Uterus (tissue), 3 donors: ENCODE measurements at regions not wholly inside any gene's neighbourhood (a gene's known extent, or its start where the extent isn't known, plus 50 kb on each side); places are given as distances from the start of the nearest gene placed in this dataset.

Source experiments
- DNase-seq, 2 donors: peaks; one replicate each; pipeline ENCODE4 v3.0.0-alpha.2; 2019 to 2020
- H3K27ac ChIP-seq, 2 donors: fragments of 200-600 bp; sonication (generic); 1 replicate in 1 of 2; 2 replicates in 1 of 2; pipeline ENCODE4 v1.5.1; 2016 to 2018
- H3K27me3 ChIP-seq, 2 donors: fragments of 200-600 bp; sonication (generic); one replicate each; pipeline ENCODE4 v1.5.1; 2018 to 2019; ENCODE audit warnings: control low read depth in 1 of 2
- H3K36me3 ChIP-seq, 2 donors: fragments of 200-600 bp; sonication (generic); one replicate each; pipeline ENCODE4 v1.5.1; 2019; ENCODE audit warnings: control low read depth in 1 of 2
- H3K4me1 ChIP-seq, 2 donors: fragments of 200-600 bp; sonication (generic); one replicate each; pipeline ENCODE4 v1.5.1; 2018 to 2019; ENCODE audit warnings: control low read depth in 1 of 2
- H3K4me3 ChIP-seq, 2 donors: fragments of 200-600 bp; sonication (generic); 1 replicate in 1 of 2; 2 replicates in 1 of 2; pipeline ENCODE4 v1.5.1; 2018 to 2019; ENCODE audit warnings: mild to moderate bottlenecking in 1 of 2
- H3K9me3 ChIP-seq, 2 donors: fragments of 200-600 bp; sonication (generic); one replicate each; pipeline ENCODE4 v1.5.1; 2019; ENCODE audit warnings: control low read depth in 1 of 2
- POLR2A ChIP-seq, 2 donors: fragments of 450-650 bp; IDR thresholded peaks; one replicate each; pipeline ENCODE4 v1.6.1; 2016; ENCODE audit warnings: antibody characterized with exemption in 2 of 2, mild to moderate bottlenecking in 1 of 2, moderate library complexity in 1 of 2
- intact Hi-C: fragments of 100-400 bp; cut with DNase I; formaldehyde crosslinking; loops from one replicate; pipeline ENCODE4 v1.15.1; 2023; ENCODE audit warnings: low total_unique reads
- TF ChIP-seq, protein P1 (sequence below), 4 experiments: fragments of 200-600 bp in 2 of 4; fragments of 450-650 bp in 2 of 4; sonication (generic) in 2 of 4; IDR thresholded peaks; one replicate each; pipeline ENCODE4 v1.5.1; 2016 to 2019; ENCODE audit warnings: antibody characterized with exemption in 4 of 4, mild to moderate bottlenecking in 2 of 4, moderate library complexity in 1 of 4
- donor health status: DM: yes; HTN: yes; CAD: no.

DNA sequence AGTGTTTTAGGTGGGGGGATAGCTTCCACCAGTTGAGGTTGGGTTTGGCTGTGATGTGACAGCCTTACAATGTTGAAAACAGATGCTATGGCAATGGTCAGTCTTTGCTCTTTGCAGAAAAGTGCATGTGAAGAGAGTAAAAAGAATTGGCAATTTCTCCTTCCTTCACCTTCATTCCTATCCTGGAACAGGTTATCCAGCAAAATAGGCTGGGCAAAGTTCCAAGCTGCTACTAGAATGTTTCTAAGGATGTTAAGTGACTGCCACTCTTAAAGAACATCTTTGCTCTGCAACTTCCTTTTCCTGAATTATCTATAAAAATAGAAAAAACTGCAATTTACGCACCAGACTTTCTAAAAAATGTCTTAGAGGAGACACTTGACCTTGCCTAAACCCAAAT lies 50.1 kb upstream of the MYCBP2 start:
- intact Hi-C loops = no loop called here
- Histone ChIP-seq H3K27ac (no peak overlapping the region), H3K4me3 (no peak overlapping the region), H3K27me3 (no peaks in the 10 kb centered on the region), H3K4me1 (no peaks in the 10 kb centered on the region), H3K9me3 (no peaks in the 10 kb centered on the region), H3K36me3 (no peaks in the 10 kb centered on the region)
- TF ChIP-seq, protein P1, sequence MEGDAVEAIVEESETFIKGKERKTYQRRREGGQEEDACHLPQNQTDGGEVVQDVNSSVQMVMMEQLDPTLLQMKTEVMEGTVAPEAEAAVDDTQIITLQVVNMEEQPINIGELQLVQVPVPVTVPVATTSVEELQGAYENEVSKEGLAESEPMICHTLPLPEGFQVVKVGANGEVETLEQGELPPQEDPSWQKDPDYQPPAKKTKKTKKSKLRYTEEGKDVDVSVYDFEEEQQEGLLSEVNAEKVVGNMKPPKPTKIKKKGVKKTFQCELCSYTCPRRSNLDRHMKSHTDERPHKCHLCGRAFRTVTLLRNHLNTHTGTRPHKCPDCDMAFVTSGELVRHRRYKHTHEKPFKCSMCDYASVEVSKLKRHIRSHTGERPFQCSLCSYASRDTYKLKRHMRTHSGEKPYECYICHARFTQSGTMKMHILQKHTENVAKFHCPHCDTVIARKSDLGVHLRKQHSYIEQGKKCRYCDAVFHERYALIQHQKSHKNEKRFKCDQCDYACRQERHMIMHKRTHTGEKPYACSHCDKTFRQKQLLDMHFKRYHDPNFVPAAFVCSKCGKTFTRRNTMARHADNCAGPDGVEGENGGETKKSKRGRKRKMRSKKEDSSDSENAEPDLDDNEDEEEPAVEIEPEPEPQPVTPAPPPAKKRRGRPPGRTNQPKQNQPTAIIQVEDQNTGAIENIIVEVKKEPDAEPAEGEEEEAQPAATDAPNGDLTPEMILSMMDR (IDR thresholded peaks at IDR 0.05) = no peak
- TF ChIP-seq POLR2A (IDR thresholded peaks at IDR 0.05) = no peak
- DNase-seq = no peak
